ENCODE measurements at regions not wholly inside any gene's neighbourhood (a gene's known extent, or its start where the extent isn't known, plus 50 kb on each side); places are given as distances from the start of the nearest gene placed in this dataset.
A peak's percentile ranks its signal among the peaks of the same experiment; 100 is the strongest.
"Not testable (repeated sequence)": the region's sequence is repeated elsewhere in the genome, so short reads cannot be mapped to it uniquely, and the experiment has no call there.

GRCh38 chr2:131738996-131739434, 211.3 kb downstream of the CCDC74A start:
- DNase-seq (ENCODE audit: low read depth in 3 of 3) = not testable (repeated sequence)

GRCh38 chr2:131753640-131754561, 226.2 kb downstream of the CCDC74A start:
- DNase-seq (ENCODE audit: low read depth in 3 of 3) = no peak

GRCh38 chr2:131754929-131755720, 227.4 kb downstream of the CCDC74A start:
- no peak for DNase-seq (ENCODE audit: low read depth in 3 of 3)

DNA sequence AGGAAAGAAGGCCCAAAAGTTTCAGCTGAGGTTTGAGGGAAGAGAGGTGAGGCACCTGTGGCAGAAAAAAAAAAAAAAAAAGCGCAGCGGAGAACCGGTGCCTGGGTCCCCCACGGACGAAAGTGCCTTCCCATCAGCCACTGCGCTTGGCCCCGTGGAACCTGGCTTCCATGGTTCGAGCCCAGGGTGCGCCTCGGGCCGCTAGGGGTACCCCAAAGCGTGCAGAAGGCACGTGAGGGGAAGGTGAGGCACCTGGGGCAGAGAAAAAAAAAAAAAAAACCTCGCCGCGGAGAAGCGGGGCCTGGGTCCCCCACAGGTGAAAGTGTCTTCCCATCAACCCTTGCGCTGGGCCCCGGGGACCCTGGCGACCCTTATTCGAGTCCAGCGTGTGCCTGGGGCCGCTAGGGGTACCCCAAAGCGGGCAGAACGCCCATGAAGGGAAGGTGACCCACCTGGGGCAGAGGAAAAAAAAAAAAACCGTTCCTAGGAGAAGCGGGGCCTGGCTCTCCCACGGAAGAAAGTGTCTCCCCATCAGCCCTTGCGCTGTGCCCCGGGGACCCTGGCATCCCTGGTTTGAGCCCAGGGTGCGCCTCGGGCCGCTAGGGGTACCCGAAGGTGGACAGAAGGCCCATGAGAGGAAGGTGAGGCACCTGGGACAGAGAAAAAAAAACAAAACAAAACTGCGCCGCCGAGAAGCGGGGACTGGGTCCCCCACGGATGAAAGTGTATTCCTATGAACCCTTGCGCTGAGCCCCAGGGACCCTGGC, 228.6 kb downstream of the CCDC74A start:
- DNase-seq (ENCODE audit: low read depth in 3 of 3) = no peak

DNA sequence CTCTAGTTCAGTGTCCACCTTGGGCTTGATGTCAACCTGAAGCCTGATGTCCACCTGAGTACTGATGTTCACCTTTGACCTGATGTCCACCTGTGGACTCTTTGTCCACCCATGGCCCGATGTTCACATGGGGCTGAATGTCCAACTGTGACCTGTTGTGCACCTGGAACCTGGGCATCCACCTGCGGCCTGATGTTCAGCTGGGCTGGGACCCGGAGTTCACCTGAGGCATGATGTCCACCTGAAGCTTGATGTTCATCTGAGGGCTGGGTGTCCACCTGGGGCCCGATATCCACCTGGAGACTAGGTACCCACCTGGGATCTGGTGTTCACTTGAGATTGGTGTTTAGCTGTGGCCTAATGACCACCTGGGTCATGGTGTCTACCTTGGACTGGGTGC, 231.3 kb downstream of the CCDC74A start:
- DNase-seq (ENCODE audit: low read depth in 3 of 3) = not testable (repeated sequence)

- DNase-seq (ENCODE audit: low read depth in 3 of 3) = not testable (repeated sequence)
Measured at GRCh38 chr2:131774955-131775555, 247.4 kb downstream of the CCDC74A start.

- not testable (repeated sequence) for DNase-seq (ENCODE audit: low read depth in 3 of 3)
Measured at GRCh38 chr2:131775903-131776506, 248.3 kb downstream of the CCDC74A start.

DNA sequence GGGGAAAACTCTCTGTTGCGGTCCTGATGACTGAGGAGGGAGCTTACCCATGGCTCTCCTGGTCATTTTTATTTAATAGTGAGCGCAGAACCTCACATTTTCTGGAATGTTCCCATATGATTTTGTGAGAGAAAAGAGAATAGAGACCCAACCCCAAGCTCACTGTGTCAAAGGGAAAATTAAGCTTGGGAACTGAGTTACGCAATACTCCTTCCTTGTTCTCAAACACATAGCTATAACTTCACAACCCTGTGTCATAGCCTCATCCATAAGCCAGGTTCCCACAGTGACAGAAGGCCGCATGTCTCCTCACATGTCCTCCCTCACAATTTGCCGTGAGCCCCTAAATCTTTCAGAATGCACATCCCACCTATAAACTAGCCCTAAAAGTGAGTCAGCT, 252.8 kb downstream of the CCDC74A start:
- DNase-seq (ENCODE audit: low read depth in 3 of 3) = not testable (repeated sequence)

GRCh38 chr2:131801210-131801744, 273.6 kb downstream of the CCDC74A start:
- no peak for DNase-seq (ENCODE audit: low read depth in 3 of 3)

DNA sequence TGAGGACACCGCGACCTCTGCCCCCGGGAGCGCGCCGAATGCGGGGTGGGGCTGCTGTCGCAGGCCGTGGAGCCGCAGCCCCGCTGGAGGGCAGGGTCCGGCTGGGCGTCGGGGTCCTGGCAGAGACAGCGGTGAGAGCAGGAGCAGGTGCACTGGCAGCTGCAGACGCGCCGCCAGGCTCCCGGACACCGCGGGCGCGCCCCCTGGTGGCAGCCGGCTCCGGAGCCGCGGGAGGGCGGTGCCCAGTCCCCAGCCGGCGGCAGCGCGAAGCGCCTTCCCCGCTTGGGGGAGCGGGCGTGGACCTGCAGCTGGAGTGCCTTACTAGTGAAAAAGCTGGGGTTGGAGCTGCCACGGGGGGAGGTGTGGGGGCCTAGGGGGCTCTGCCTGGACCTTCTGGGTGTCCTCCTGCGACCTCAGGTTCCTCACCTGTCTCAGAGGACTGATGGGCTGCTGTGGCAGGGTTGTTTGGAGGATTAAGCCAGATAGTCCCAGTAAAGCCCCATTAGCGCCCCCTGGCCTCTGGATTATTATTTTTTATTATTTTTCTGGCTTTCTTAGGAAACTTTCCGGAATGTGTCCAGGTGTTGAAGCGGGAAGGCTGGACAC, 274.2 kb downstream of the CCDC74A start:
- DNase-seq (ENCODE audit: low read depth in 3 of 3) = peak; percentile 56 to 70 (median 64)

- peak in 2 of 3 experiments; percentile 21 to 30 for DNase-seq (ENCODE audit: low read depth in 3 of 3)
Measured at GRCh38 chr2:131802351-131802836, 274.7 kb downstream of the CCDC74A start.

DNA sequence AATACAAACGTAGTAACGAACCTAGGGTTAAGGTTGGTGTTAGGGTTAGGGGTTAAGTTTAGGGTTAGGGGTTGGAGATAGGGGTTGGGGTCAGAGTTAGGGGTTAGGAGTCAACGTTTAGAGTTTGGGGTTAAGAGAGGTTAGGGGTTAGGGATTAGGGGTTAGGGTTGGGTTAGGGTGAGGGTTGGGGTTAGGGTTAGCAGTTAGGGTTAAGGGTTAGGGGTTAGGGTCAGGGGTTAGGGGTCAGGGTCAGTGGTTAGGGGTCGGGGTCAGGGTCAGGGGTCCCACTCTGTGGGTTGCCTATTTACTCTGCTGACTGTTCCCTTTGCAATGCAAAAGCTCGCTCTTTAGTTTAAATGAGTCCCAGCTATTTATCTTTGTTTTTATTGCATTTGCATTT, 275.5 kb downstream of the CCDC74A start:
- DNase-seq (ENCODE audit: low read depth in 3 of 3) = not testable (repeated sequence)

- not testable (repeated sequence) for DNase-seq (ENCODE audit: low read depth in 3 of 3)
Measured at GRCh38 chr2:131812605-131813004, 284.9 kb downstream of the CCDC74A start.

DNA sequence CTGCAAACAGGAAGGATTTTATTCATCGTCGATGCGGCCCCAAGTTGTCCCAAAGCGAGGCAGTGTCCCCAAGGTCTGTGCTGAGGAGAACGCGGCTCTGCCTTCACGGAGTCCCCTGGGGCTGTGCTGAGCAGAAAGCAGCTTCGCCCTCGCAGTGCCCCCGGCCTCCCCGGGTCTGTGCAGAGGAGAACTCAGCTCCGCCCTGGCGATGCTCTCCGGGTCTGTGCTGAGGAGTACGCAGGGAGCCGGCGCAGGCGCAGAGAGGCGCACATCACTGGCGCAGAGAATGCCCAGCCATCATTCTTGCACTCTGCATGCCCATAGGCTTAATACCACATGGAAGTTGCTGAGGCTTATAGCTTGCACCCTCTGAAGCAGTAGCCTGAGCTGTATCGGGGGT, 285.7 kb downstream of the CCDC74A start:
- DNase-seq (ENCODE audit: low read depth in 3 of 3) = not testable (repeated sequence)

- DNase-seq (ENCODE audit: low read depth in 3 of 3) = not testable (repeated sequence)
Measured at GRCh38 chr2:131818267-131818973, 290.7 kb downstream of the CCDC74A start.

DNA sequence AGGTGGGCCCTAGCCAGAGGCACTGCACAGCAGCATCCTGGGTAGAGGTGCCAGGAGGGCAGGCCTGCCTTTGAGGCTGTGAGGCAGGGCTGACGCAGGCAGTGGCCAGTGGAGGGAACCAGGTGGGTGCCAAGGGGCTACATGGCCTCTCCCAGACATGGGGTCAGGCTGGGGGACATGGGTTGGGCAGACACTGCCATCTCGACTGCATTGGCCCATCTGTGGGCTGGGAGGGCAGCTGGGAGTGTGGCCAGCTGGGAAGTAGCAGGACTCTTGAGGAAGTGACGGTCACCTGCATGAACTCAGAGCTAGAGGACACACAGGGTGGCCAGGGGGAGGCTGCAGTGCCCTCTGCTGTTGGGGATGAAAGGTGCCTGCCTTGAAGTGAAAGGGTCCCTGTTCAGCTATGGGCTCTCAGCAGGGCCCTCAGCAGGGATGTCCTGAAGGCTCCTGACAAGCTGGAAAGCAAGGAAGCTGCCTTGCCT, 294.6 kb downstream of the CCDC74A start:
- not testable (repeated sequence) for DNase-seq (ENCODE audit: low read depth in 3 of 3)

DNA sequence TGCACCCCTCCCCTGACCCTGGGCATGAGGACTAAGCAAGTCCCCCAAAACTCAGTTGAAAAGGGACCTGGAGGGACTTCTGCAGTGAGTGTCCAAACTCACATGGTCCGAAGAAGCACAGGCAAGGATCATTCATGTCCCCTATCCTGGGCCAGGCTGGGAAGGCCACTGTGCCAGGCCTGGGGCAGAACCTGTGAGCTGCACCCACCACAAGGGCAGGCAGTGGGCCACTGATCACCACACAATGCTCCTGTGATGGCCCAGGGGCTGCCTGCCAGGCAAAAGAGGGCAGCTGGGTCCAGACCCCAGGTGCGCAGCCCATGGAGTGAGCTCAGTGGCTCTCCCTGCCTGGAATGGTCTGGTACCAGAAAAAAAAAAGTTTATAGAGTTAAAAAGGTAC, 295.4 kb downstream of the CCDC74A start:
- DNase-seq (ENCODE audit: low read depth in 3 of 3) = not testable (repeated sequence)

DNA sequence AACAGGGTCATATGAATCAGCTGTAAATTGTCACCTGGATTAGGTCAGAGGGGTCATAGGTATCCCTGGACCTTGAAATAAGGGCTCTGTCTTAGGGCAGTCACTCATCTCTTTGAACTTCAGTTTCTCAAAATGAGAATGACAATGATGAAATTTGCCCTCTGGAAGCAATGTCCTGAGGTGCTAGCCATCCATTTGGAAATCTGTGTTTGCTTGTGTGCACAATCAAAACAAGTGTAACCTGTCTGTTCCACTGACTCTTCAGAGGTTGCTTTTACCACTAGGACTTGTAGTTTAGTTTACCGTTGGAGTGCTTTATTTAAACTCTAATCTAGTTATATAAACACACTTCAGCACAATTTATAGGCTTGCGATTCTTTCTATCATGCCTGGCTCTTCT, 297.3 kb downstream of the CCDC74A start:
- DNase-seq (ENCODE audit: low read depth in 3 of 3) = not testable (repeated sequence)
